Nephron (organoid): ENCODE measurements at regions not wholly inside any gene's neighbourhood (a gene's known extent, or its start where the extent isn't known, plus 50 kb on each side); places are given as distances from the start of the nearest gene placed in this dataset.

Experiments used
- H3K27ac Mint-ChIP-seq, 3 experiments: 2 replicates each; pipeline ENCODE4 v1.8.0; 2020; ENCODE audit warnings: mixed read lengths in 3 of 3, mild to moderate bottlenecking in 2 of 3, moderate library complexity in 1 of 3
- H3K27me3 Mint-ChIP-seq: 2 replicates; pipeline ENCODE4 v1.8.0; 2021; ENCODE audit warnings: low read depth, mild to moderate bottlenecking, moderate library complexity, mixed read lengths
- H3K36me3 Mint-ChIP-seq: 2 replicates; pipeline ENCODE4 v1.8.0; 2020; ENCODE audit warnings: low read depth, mixed read lengths
- H3K4me1 Mint-ChIP-seq: 2 replicates; pipeline ENCODE4 v1.8.0; 2020; ENCODE audit warnings: mixed read lengths
- H3K4me3 Mint-ChIP-seq, 3 experiments: 2 replicates each; pipeline ENCODE4 v1.8.0; 2020; ENCODE audit warnings: mild to moderate bottlenecking in 3 of 3, mixed read lengths in 3 of 3, moderate library complexity in 2 of 3
- H3K9me3 Mint-ChIP-seq: 2 replicates; pipeline ENCODE4 v1.8.0; 2020; ENCODE audit warnings: mixed read lengths
- CTCF ChIP-seq, 3 experiments: fragments of 200-600 bp; sonication (generic); IDR thresholded peaks; one replicate each; pipeline ENCODE4 v1.5.0; 2021; ENCODE audit warnings: antibody characterized with exemption in 3 of 3; ENCODE audit not compliant: unreplicated experiment in 3 of 3

GRCh38 chr9:79149585-79149984 lies 422.2 kb upstream of the TLE4 start:
- peaks cover 3% of the 10 kb centered on the region for H3K27me3 Mint-ChIP-seq
- H3K36me3 Mint-ChIP-seq = no peaks in the 10 kb centered on the region
- no peak for TF ChIP-seq CTCF (IDR thresholded peaks at IDR 0.05; ENCODE audit: unreplicated experiment in 3 of 3)
- no peak overlapping the region for H3K4me3 Mint-ChIP-seq
- peaks cover 6% of the 10 kb centered on the region for H3K9me3 Mint-ChIP-seq
- H3K4me1 Mint-ChIP-seq = no peaks in the 10 kb centered on the region
- no peak overlapping the region for H3K27ac Mint-ChIP-seq

GRCh38 chr9:79151791-79152190 lies 420.0 kb upstream of the TLE4 start:
- Mint-ChIP-seq H3K27me3 (peaks cover 6% of the 10 kb centered on the region), H3K36me3 (no peaks in the 10 kb centered on the region), H3K4me3 (no peak overlapping the region), H3K27ac (no peak overlapping the region), H3K9me3 (peaks cover 6% of the 10 kb centered on the region), H3K4me1 (no peaks in the 10 kb centered on the region)
- no peak for TF ChIP-seq CTCF (IDR thresholded peaks at IDR 0.05; ENCODE audit: unreplicated experiment in 3 of 3)

- Mint-ChIP-seq H3K27ac (no peak overlapping the region), H3K9me3 (peaks cover 6% of the 10 kb centered on the region), H3K36me3 (no peaks in the 10 kb centered on the region), H3K4me1 (no peaks in the 10 kb centered on the region), H3K27me3 (peaks cover 6% of the 10 kb centered on the region), H3K4me3 (no peak overlapping the region)
- no peak for TF ChIP-seq CTCF (IDR thresholded peaks at IDR 0.05; ENCODE audit: unreplicated experiment in 3 of 3)
These were observed 419.5 kb upstream of the TLE4 start for GRCh38 chr9:79152306-79152705.

GRCh38 chr9:79154806-79155205 lies 417.0 kb upstream of the TLE4 start:
- H3K36me3 Mint-ChIP-seq = no peaks in the 10 kb centered on the region

GRCh38 chr9:79155308-79155707 lies 416.5 kb upstream of the TLE4 start:
- H3K27ac Mint-ChIP-seq = no peak overlapping the region
- H3K27me3 Mint-ChIP-seq = peaks cover 10% of the 10 kb centered on the region
- H3K9me3 Mint-ChIP-seq = peaks cover 6% of the 10 kb centered on the region
- no peaks in the 10 kb centered on the region for H3K4me1 Mint-ChIP-seq
- H3K4me3 Mint-ChIP-seq = no peak overlapping the region
- no peak for TF ChIP-seq CTCF (IDR thresholded peaks at IDR 0.05; ENCODE audit: unreplicated experiment in 3 of 3)
- H3K36me3 Mint-ChIP-seq = no peaks in the 10 kb centered on the region

More at GRCh38 chr9:79154806-79155205, 417.0 kb upstream of the TLE4 start:
- Mint-ChIP-seq H3K27ac (no peak overlapping the region), H3K4me1 (no peaks in the 10 kb centered on the region), H3K9me3 (peaks cover 6% of the 10 kb centered on the region), H3K4me3 (no peak overlapping the region), H3K27me3 (peaks cover 10% of the 10 kb centered on the region)
- no peak for TF ChIP-seq CTCF (IDR thresholded peaks at IDR 0.05; ENCODE audit: unreplicated experiment in 3 of 3)

GRCh38 chr9:79163544-79163943 lies 408.2 kb upstream of the TLE4 start:
- TF ChIP-seq CTCF (IDR thresholded peaks at IDR 0.05; ENCODE audit: unreplicated experiment in 3 of 3) = no peak
- Mint-ChIP-seq H3K27me3 (peaks cover 5% of the 10 kb centered on the region), H3K4me1 (peaks cover 7% of the 10 kb centered on the region), H3K9me3 (no peaks in the 10 kb centered on the region), H3K36me3 (no peaks in the 10 kb centered on the region), H3K27ac (no peak overlapping the region), H3K4me3 (no peak overlapping the region)
